ENCODE measurements at regions not wholly inside any gene's neighbourhood (a gene's known extent, or its start where the extent isn't known, plus 50 kb on each side); places are given as distances from the start of the nearest gene placed in this dataset.

DNA sequence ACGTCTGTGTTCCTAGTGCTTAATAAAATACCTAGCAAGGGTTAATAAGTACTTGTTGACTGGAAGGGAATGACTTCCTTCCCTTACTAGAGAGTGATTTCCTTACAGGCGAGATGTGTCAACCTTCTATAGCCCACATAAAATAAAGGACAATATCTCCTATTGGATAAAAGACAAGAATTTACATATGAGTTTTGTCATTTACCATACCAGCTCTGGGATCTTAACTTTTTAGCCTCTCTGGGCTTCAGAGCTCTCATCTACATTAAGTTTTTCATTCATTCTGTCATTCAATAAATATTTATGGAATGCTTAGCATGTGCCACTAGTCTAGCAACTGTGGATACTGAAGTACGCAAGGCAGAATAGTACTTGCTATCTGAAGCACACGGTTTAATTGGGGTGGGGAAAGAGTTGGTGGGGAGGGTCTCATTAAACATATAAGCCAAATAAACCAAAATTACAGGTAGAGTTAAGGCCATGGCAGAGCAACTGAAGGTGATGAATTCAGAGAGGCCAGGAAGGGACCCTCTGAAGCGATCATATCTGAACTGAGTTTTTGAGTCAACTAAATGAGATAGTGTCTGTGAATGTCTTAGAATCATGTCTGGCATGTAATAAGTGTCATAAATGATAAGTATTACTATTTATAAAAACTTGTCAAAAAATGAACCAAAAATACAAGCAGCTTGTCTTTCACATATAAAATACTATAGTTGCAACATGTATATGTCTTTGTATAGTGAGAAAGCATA lies 91.6 kb upstream of the BMP2K start:
- no peak for TF ChIP-seq EZH2phosphoT487 (IDR thresholded peaks at IDR 0.05; ENCODE audit: borderline replicate concordance, low read length)
- TF ChIP-seq, protein P1, sequence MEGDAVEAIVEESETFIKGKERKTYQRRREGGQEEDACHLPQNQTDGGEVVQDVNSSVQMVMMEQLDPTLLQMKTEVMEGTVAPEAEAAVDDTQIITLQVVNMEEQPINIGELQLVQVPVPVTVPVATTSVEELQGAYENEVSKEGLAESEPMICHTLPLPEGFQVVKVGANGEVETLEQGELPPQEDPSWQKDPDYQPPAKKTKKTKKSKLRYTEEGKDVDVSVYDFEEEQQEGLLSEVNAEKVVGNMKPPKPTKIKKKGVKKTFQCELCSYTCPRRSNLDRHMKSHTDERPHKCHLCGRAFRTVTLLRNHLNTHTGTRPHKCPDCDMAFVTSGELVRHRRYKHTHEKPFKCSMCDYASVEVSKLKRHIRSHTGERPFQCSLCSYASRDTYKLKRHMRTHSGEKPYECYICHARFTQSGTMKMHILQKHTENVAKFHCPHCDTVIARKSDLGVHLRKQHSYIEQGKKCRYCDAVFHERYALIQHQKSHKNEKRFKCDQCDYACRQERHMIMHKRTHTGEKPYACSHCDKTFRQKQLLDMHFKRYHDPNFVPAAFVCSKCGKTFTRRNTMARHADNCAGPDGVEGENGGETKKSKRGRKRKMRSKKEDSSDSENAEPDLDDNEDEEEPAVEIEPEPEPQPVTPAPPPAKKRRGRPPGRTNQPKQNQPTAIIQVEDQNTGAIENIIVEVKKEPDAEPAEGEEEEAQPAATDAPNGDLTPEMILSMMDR (conservative IDR thresholded peaks at IDR 0.05; ENCODE audit: low read depth, low read length), result no peak
- TF ChIP-seq EZH2 (IDR thresholded peaks at IDR 0.05; ENCODE audit: low read length, unreplicated experiment), result no peak
